ENCODE measurements at regions not wholly inside any gene's neighbourhood (a gene's known extent, or its start where the extent isn't known, plus 50 kb on each side); places are given as distances from the start of the nearest gene placed in this dataset.

DNA sequence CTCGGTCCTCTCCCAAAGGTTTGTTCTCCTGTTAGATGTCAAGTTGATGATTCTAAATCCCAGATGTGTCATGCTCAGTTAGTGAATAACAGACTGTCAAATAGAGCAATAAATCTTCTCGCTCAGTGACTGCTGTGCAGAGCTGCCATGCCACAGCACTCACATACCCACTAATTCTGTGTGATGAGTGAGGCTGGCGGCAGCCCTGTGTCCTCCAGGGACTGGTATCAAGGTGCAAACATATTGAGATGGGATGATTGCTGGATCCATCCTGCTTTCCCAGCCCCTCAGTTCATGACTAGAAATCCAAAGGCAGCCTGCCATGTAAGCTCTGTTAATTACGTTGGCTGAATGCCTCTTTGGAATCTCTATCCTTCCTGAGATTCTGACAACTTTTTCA lies 103.9 kb downstream of the OLIG3 start:
- TF ChIP-seq, protein P1, sequence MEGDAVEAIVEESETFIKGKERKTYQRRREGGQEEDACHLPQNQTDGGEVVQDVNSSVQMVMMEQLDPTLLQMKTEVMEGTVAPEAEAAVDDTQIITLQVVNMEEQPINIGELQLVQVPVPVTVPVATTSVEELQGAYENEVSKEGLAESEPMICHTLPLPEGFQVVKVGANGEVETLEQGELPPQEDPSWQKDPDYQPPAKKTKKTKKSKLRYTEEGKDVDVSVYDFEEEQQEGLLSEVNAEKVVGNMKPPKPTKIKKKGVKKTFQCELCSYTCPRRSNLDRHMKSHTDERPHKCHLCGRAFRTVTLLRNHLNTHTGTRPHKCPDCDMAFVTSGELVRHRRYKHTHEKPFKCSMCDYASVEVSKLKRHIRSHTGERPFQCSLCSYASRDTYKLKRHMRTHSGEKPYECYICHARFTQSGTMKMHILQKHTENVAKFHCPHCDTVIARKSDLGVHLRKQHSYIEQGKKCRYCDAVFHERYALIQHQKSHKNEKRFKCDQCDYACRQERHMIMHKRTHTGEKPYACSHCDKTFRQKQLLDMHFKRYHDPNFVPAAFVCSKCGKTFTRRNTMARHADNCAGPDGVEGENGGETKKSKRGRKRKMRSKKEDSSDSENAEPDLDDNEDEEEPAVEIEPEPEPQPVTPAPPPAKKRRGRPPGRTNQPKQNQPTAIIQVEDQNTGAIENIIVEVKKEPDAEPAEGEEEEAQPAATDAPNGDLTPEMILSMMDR (IDR thresholded peaks at IDR 0.05 in 4 of 5, conservative IDR thresholded peaks at IDR 0.05 in 1 of 5), result no peak
- no peak for TF ChIP-seq POLR2A (IDR thresholded peaks at IDR 0.05)

Measured in gastrocnemius medialis (tissue), 4 donors.